HG02981 (cell line): ENCODE measurements at regions not wholly inside any gene's neighbourhood (a gene's known extent, or its start where the extent isn't known, plus 50 kb on each side); places are given as distances from the start of the nearest gene placed in this dataset.

Experiments used
- ATAC-seq: cut with Tn5 transposase; IDR thresholded peaks from one replicate; pipeline ENCODE4 v1.9.1; 2021; ENCODE audit warnings: mild to moderate bottlenecking, moderate library complexity; ENCODE audit not compliant: unreplicated experiment

- ATAC-seq: no peak
Measured at GRCh38 chr16:31701734-31702133, 171.9 kb upstream of the ZNF267 start.

GRCh38 chr16:31702796-31703195 is 170.8 kb upstream of the ZNF267 start:
- ATAC-seq: no peak

GRCh38 chr16:31703526-31704128 is 170.0 kb upstream of the ZNF267 start:
- ATAC-seq: no peak

GRCh38 chr16:31704138-31704537 is 169.5 kb upstream of the ZNF267 start:
- no peak for ATAC-seq

- no peak for ATAC-seq
Measured at GRCh38 chr16:31705371-31705770, 168.2 kb upstream of the ZNF267 start.

- ATAC-seq: no peak
Measured at GRCh38 chr16:31706318-31706717, 167.3 kb upstream of the ZNF267 start.

GRCh38 chr16:31706925-31707324 is 166.7 kb upstream of the ZNF267 start:
- no peak for ATAC-seq

GRCh38 chr16:31707743-31708335 is 165.8 kb upstream of the ZNF267 start:
- ATAC-seq: no peak

GRCh38 chr16:31708348-31708747 is 165.3 kb upstream of the ZNF267 start:
- no peak for ATAC-seq

- ATAC-seq: no peak
Measured at GRCh38 chr16:31709181-31709580, 164.4 kb upstream of the ZNF267 start.

GRCh38 chr16:31710134-31710533 is 163.5 kb upstream of the ZNF267 start:
- ATAC-seq: no peak

GRCh38 chr16:31710880-31711279 is 162.7 kb upstream of the ZNF267 start:
- ATAC-seq: no peak

- no peak for ATAC-seq
Measured at GRCh38 chr16:31711344-31711845, 162.2 kb upstream of the ZNF267 start.

GRCh38 chr16:31712064-31712540 is 161.5 kb upstream of the ZNF267 start:
- ATAC-seq: no peak

GRCh38 chr16:31713071-31713944 is 160.3 kb upstream of the ZNF267 start:
- ATAC-seq: peak; percentile 92

GRCh38 chr16:31713945-31714902 is 159.4 kb upstream of the ZNF267 start:
- ATAC-seq: no peak

- ATAC-seq: no peak
Measured at GRCh38 chr16:31714903-31715504, 158.6 kb upstream of the ZNF267 start.

- ATAC-seq: no peak
Measured at GRCh38 chr16:31715915-31716314, 157.7 kb upstream of the ZNF267 start.

- ATAC-seq: no peak
Measured at GRCh38 chr16:31718998-31719397, 154.6 kb upstream of the ZNF267 start.

- no peak for ATAC-seq
Measured at GRCh38 chr16:31727553-31727952, 146.1 kb upstream of the ZNF267 start.
